HG02943 (cell line): ENCODE measurements at regions not wholly inside any gene's neighbourhood (a gene's known extent, or its start where the extent isn't known, plus 50 kb on each side); places are given as distances from the start of the nearest gene placed in this dataset.

Experiments
- ATAC-seq: cut with Tn5 transposase; IDR thresholded peaks from one replicate; pipeline ENCODE4 v1.9.1; 2021; ENCODE audit warnings: mild to moderate bottlenecking, low read depth, moderate library complexity; ENCODE audit not compliant: unreplicated experiment

DNA sequence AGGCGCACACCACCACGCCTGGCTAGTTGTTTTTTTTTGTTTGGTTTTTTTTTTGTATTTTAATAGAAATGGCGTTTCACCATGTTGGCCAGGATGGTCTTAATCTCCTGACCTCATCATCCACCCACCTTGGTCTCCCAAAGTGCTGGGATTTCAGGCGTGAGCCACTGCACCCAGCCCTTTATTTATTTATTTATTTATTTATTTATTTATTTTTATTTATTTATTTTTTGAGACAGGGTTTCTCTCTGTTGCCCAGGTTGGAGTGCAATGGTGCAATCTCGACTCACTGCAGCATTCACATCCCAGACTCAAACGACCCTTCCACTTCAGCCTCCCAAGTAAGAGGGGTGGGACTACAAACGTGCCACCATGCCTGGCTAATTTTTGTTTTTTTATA, 63.0 kb upstream of the ADAMTSL1 start:
- ATAC-seq = no peak

DNA sequence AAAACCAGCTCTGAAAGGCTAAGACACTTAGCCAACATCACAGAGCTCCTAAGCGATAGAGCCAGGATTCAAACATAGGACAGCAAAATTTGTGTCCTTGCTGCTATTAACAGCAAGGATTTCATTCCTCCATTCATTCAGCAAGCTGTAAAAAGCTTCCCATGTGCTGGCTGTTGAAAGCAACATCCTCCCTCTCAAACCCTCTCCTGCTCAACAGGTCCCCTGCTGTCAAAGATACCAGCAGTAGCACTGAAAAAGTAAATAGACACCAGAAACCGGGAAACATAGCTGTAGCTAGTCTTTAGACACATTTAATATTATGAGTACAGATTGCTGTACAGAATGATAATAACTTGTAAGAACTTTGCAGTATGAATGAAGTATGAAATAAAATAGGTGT, 52.6 kb upstream of the ADAMTSL1 start:
- ATAC-seq = no peak

DNA sequence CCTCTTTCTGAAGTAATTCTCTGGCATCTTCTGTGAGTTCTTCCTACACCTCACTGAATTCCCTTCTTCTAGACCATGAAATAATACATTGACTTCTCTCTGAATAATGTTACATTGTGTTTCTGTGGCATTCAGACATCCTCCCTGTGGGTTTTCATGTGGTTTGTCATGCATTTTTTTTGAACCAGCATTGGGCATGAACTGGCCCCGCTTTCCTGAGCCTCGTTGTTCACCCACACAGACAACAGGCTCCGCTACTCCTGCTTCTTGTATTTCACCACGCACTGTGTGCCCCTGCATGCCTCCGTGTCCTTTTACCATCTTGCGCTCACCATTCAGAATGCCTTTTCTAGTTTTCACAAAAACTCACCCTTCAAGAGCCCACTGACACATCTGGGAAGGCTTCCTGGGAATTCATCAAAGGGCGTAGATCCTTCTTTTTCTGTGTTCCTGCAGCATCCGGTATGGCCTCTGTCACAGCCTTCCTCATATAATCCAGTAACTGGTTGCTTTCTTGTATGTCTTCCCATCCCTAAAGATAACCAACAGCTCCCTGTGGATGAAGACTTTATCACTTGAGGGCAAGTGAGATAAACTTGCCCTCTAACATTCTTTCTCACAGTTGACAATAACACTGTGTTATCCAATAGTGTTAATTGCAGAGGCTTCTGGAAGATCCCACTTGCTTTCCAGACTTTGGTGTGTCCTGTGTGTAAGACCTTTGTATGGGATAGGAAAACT, 51.5 kb upstream of the ADAMTSL1 start:
- no peak for ATAC-seq

DNA sequence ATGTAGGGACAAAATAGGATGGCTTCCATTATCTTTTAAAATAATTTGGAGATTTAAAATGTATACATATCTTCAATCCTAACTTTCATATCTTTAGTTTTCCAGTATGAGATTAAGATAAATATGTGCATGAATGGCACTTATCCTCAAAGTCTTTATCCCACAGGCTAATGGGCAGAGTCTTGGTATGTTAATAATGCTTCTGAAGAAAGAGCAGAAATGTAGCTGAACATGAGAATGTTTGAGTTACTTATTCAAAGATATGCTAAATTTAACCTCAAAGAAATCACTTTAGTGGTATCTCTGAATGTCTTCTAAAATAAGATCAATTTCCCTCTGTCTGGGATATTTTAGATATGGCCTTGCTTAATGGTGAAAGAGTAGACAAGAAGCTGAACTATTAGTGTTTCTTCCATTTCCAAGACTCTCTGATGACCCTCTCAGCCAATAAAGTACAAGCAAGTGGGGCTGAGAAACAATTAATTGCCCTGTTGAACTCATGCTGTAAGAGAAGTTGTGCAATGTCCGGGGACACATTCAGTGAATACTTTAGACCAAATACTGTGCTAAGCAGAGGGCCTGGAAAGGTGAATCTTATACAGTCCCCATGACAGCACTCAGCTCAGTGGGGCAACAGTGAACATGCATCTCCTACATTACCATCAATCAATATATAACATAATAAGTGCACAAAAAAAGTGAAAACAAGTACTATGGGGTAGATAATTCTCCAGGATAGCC, 50.0 kb upstream of the ADAMTSL1 start:
- no peak for ATAC-seq
